ENCODE measurements at regions not wholly inside any gene's neighbourhood (a gene's known extent, or its start where the extent isn't known, plus 50 kb on each side); places are given as distances from the start of the nearest gene placed in this dataset. TPM values are rescaled to one million over a fixed set of nuclear protein-coding genes. Genes with fewer than 3 reads are reported as not detected.

GRCh38 chr1:244915736-244916135, 51.4 kb upstream of the HNRNPU start:
- no peak for DNase-seq (ENCODE audit: insufficient read length, low spot score, missing footprints)
- H3K4me2 ChIP-seq (ENCODE audit: insufficient read depth, low read length), result no peak overlapping the region
- H3K9me3 ChIP-seq (ENCODE audit: low read depth, low read length), result no peaks in the 10 kb centered on the region
- H3K27ac ChIP-seq (ENCODE audit: low read depth, low read length), result no peak overlapping the region
- peaks cover 6% of the 10 kb centered on the region for H3K4me1 ChIP-seq (ENCODE audit: insufficient read depth, low read length)
- no peak overlapping the region for H3K4me3 ChIP-seq (ENCODE audit: insufficient read depth, low read length)
- no peaks in the 10 kb centered on the region for H3K27me3 ChIP-seq (ENCODE audit: insufficient read depth, low read length)
- H3K79me2 ChIP-seq (ENCODE audit: insufficient read depth, low read length), result no peaks in the 10 kb centered on the region
- TF ChIP-seq CTCF (IDR thresholded peaks at IDR 0.05; ENCODE audit: extremely low read depth, low read depth, low read length), result no peak
- H3K36me3 ChIP-seq (ENCODE audit: insufficient read depth, low read length), result no peaks in the 10 kb centered on the region
- H4K20me1 ChIP-seq (ENCODE audit: insufficient read depth, low read length), result no peaks in the 10 kb centered on the region
- no peak overlapping the region for H2AFZ ChIP-seq (ENCODE audit: low read length)

DNA sequence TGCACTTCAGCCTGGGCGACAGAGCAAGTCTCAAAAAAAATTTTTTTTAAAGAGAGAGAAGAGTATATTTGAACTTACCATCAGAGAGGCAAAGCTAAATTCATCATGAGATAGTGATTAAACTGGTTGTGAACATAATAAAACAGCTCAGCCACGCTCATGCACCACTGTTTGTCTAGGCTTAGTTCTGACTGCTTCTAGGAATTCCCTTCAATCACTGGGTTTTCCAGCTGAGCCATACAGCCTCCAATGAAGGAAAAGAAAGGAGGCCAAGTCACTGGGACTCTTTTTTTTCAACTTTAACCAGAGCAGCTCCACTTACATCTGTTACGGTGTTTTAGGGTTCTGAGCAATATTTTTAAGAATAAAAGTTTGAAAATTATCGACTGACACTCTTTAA, 50.4 kb upstream of the HNRNPU start:
- no peaks in the 10 kb centered on the region for H3K27me3 ChIP-seq (ENCODE audit: insufficient read depth, low read length)
- no peak overlapping the region for H3K4me3 ChIP-seq (ENCODE audit: insufficient read depth, low read length)
- no peak overlapping the region for H2AFZ ChIP-seq (ENCODE audit: low read length)
- H3K9me3 ChIP-seq (ENCODE audit: low read depth, low read length), result no peaks in the 10 kb centered on the region
- H3K4me2 ChIP-seq (ENCODE audit: insufficient read depth, low read length), result no peak overlapping the region
- no peaks in the 10 kb centered on the region for H3K79me2 ChIP-seq (ENCODE audit: insufficient read depth, low read length)
- no peaks in the 10 kb centered on the region for H3K36me3 ChIP-seq (ENCODE audit: insufficient read depth, low read length)
- H4K20me1 ChIP-seq (ENCODE audit: insufficient read depth, low read length), result no peaks in the 10 kb centered on the region
- H3K4me1 ChIP-seq (ENCODE audit: insufficient read depth, low read length), result peaks cover 6% of the 10 kb centered on the region
- no peak overlapping the region for H3K27ac ChIP-seq (ENCODE audit: low read depth, low read length)
- TF ChIP-seq CTCF (IDR thresholded peaks at IDR 0.05; ENCODE audit: extremely low read depth, low read depth, low read length), result no peak
- DNase-seq (ENCODE audit: insufficient read length, low spot score, missing footprints), result peak; percentile 44

Small RNA genes lying in the stretch of these regions (small RNA-seq; reads per million reads assigned to genes)
- not detected for gene RNU6-1089P
- not detected for gene RNU6-947P
- gene RNU6-999P, result not detected

All from osteoblast (primary cell).